Hepatocyte (in vitro differentiated cells): ENCODE measurements at regions not wholly inside any gene's neighbourhood (a gene's known extent, or its start where the extent isn't known, plus 50 kb on each side); places are given as distances from the start of the nearest gene placed in this dataset.

Experiments used
- EZH2 ChIP-seq: fragments of 200-600 bp; sonication (generic); IDR thresholded peaks from 2 replicates; pipeline ENCODE4 v1.6.1; 2016; ENCODE audit warnings: antibody characterized with exemption, mild to moderate bottlenecking, borderline replicate concordance
- TF ChIP-seq, protein P1 (sequence below): fragments of 200-600 bp; sonication (generic); IDR thresholded peaks from 2 replicates; pipeline ENCODE4 v1.5.1; 2016; ENCODE audit warnings: antibody characterized with exemption, mild to moderate bottlenecking; ENCODE audit not compliant: poor library complexity

DNA sequence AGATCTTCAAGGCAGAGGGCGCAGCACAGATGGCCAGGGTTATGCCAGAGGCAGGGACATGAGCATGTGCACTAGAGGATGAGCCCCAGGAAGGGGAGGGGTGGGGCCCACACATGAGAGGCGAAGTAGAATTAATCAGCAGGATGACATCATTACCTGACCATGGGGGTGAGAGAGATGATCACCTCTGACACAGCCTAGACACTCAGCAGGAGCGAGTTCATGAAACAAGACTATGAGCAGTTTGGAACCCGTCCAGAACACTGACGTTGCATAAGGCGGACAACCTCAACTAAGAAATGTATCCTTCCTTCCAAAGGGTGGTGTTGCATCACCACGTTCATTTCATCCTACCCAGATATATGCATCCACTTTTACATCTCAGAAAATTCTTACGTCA, 446.7 kb upstream of the TENM3 start:
- TF ChIP-seq EZH2, result no peak
- TF ChIP-seq, protein P1, sequence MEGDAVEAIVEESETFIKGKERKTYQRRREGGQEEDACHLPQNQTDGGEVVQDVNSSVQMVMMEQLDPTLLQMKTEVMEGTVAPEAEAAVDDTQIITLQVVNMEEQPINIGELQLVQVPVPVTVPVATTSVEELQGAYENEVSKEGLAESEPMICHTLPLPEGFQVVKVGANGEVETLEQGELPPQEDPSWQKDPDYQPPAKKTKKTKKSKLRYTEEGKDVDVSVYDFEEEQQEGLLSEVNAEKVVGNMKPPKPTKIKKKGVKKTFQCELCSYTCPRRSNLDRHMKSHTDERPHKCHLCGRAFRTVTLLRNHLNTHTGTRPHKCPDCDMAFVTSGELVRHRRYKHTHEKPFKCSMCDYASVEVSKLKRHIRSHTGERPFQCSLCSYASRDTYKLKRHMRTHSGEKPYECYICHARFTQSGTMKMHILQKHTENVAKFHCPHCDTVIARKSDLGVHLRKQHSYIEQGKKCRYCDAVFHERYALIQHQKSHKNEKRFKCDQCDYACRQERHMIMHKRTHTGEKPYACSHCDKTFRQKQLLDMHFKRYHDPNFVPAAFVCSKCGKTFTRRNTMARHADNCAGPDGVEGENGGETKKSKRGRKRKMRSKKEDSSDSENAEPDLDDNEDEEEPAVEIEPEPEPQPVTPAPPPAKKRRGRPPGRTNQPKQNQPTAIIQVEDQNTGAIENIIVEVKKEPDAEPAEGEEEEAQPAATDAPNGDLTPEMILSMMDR, result no peak
